ENCODE measurements at regions not wholly inside any gene's neighbourhood (a gene's known extent, or its start where the extent isn't known, plus 50 kb on each side); places are given as distances from the start of the nearest gene placed in this dataset.
"Not testable (repeated sequence)": the region's sequence is repeated elsewhere in the genome, so short reads cannot be mapped to it uniquely, and the experiment has no call there.

DNA sequence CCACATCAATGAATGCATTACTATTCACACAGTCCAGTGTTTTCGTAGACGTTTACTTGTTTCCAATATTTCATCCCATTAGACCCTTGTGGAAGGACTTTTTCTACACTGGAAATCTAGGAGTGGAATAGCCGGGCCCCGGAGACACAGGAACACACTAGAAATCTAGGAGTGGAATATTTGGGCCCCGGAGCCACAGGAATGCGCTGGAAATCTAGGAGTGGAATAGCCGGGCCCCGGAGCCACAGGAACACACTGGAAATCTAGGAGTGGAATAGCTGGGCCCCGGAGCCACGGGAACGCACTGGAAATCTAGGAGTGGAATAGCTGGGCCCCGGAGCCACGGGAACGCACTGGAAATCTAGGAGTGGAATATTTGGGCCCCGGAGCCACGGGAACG lies 322.6 kb downstream of the THBS2 start:
- not testable (repeated sequence) for DNase-seq

DNA sequence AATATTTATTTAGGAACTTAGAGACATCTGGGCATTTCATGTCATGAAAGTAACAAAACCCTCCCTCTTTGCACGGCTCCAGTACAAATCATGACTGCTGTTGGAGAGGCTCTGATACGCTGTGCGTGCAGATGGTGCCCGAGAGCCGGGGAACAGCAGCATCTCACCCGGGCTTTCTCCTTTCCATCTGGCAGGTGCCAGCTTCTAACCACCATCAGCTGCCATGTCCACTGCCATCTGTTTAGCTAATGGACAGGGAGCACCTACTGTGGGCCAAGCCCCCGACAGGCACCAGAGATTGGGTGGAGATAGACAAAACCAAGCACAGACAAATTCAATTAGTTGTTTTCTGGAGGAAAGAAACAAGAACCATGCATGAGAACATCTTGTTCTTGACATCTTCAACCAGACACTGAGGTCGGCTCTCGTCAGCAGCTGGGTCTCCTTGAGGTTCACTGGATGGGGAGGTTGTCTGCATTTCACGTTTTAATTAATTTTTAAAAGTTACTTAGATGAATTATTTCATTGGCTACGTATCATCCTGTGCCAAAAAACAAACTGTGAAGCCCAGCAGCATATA lies 323.7 kb downstream of the THBS2 start:
- no peak for DNase-seq

DNA sequence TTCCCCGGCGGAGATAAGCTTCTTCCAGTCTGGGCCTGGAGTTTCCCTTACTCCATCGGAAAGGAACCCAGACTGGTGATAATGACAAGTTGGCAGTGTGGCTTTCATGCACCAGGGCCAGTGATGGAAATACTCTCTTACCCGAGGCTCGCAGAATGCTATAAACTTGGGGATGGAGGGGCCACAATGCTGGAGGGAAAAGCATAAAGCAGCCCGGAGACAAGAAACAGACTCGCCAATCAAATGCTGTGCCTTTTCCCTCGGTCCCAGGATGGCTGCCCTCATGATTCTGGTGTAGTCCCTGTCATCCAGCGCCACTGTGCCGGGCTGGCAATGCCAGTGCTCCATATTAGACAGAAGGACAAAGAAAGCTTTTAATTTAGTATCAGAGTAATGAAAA lies 325.6 kb downstream of the THBS2 start:
- no peak for DNase-seq

DNA sequence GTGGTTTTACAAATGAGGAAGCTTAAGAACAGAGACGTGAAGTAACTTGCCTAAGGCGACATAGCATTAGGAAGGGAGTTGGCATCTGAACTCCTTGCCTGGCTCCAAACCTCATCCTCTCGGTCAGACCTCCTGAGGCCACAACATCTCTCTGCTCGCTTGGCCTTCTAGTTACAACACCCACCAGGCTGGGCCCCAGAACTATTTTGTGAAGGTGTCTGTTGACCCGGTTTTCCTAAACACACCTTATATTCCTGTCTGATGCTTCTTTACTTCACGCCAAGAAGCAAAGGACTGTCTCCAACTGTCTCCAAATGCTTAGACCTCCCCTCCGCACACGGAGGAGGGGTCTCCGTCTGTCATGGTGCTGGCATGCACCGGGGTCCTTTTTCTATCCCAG lies 326.6 kb downstream of the THBS2 start:
- no peak for DNase-seq

- DNase-seq: no peak
These were observed 327.3 kb downstream of the THBS2 start for GRCh38 chr6:168926306-168926705.

GRCh38 chr6:168925671-168926070 lies 328.0 kb downstream of the THBS2 start:
- no peak for DNase-seq

GRCh38 chr6:168923171-168923570 lies 330.5 kb downstream of the THBS2 start:
- no peak for DNase-seq

DNA sequence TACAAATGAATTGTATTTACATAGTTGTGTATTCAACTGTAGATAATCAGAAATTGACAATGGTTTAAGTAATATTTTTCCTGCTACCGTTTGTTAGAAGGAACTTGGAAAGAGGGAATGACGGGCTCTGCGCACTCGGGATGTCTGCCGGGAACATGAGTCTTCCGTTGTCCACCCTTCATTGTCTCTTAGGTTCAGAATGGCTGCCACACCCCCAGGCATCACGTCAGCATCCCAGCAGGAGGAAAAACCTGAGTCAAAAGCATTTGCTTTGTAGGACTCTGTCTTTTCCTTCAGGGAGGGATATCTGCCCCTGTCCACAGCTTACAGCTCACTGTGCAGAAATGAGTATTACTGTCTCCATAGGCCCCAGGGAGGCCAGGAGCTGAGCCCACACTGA lies 331.2 kb downstream of the THBS2 start:
- no peak for DNase-seq

DNA sequence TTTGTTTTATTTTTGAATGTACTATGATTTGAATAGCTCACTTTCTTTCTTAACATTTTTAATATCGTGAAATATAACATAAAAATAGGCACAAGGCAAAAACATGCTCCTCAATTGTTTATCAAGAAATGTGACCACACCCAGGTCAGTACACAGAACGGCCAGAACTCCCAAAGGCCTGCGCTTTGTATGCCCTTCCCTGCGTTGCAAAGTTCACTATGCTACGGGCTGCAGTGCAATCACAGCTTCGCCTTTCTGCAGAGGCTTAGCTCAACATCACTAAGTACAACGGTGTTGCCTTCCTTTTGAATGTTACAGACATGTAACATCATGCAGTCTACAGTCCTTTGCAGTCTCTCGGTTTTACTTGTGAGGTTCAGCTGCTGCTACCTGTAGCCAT lies 333.4 kb downstream of the THBS2 start:
- DNase-seq: no peak

DNA sequence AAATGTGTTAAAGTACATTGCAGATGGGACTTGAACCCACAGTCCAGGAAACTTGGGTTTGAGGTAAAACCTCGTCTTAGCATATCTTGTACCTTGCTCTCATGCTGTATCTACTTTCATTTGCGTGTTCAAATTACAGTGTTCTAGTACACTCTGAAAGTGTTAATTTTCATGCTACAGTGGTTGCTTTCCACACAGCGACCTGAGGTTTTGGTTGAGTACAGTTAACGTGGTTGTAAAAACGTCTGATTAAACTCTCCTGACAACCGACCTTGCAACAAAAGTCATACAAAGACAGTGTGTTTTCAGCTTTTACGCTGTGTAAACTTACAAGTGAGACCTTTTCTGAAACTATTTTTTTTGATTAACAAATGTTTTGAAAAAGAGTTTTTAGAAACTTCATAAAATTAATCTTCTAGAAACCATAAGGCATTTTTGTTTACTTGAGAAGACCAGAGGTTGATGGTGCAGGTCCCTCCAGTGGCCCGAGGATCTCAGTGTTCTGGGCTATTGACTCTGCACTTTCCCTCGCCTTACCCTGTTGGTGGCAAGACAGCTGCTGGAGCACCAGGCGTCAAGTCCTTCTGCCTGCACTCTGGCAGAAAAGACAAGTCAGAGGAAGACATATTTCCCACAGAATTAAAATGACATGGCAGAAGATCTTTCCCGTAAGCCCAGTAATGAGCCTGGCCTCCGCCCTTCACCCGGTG lies 334.0 kb downstream of the THBS2 start:
- no peak for DNase-seq

GRCh38 chr6:168916576-168917211 lies 337.0 kb downstream of the THBS2 start:
- DNase-seq: peak; percentile 80

DNA sequence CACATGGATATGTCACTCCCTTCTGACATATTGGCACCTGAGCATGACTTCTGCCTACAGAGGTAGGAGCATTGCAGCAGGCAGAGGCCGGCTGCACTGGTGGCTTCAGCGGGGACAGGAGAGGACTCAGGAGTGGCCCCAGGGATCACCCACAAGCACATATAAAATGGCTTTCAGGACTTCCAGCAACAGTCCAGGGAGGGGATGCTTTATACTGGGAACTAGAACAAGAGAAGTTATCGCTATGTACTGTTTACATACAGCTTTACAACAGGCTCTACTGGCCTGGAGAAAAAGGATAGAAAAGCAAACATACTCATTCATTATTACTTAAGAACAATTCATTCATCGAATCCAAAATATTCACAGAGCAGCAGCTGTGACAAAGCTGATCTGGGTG lies 337.8 kb downstream of the THBS2 start:
- DNase-seq: no peak

- DNase-seq: no peak
These were observed 338.4 kb downstream of the THBS2 start for GRCh38 chr6:168915242-168915641.

DNA sequence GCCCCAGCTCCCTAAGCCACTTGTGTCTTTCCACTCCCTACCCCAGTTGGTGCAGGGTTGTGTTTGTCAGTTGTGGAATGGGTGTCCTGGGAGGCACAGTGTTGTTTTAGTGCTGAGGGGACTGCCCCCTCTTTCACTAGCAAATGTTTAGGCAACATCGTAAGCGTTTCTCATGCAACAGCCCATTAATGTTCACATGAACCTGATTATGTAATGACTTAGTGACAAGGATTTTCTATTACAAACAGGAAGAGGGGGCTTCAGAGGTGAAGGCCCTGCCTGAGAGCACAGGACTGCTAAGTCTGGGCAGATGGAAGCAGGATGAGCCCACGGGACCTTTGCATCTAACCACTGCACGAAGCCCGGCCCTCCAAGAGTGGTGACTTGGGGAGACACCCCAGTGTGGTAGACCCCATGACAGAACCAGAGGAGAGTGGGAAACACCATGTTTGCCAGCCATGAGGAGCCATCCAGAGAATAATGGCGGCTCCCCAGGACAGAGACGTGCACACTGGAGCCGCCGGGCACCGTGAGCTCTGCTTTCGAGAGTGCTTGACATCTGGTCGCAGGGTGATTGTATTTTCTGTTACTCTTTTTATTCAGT lies 339.7 kb downstream of the THBS2 start:
- no peak for DNase-seq

GRCh38 chr6:168913231-168913865 lies 340.3 kb downstream of the THBS2 start:
- DNase-seq: not testable (repeated sequence)

GRCh38 chr6:168909288-168909687 lies 344.4 kb downstream of the THBS2 start:
- DNase-seq: no peak

DNA sequence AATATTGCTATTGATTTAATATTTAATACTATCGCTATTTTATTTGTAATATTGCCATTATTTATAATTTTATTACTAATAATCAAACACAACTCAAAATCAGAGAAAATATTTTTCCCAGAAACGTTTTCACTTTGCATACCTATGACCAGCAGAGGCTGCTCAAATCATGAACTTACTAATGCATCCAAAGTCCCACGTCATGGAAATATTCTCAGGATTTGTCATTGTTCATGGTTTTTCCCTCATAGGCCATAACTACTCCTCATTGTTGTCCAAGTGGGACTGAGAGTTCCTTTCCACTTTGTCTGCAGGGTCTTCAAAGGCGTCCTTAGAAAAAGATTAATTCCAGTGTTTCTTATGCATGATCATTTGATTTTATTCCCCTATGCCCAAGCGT lies 344.8 kb downstream of the THBS2 start:
- DNase-seq: no peak

DNA sequence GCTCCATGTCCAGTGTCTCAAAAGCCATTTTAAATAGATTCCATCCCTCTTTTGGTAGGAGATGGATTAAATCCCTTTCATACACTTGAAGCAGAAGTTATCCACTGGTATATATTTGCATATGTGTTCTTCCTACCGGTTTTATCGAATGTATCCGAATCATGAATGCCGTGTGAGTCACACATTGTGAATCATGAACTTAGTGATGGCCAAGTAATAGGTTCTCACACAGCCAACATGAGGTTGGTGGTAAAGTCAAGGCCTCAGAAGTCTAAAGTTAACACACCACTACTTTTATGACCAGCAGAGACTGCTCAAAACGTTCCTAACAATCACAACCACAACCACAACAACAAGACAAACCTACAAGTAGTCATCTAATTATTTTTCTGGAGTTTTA lies 345.5 kb downstream of the THBS2 start:
- DNase-seq: no peak

- DNase-seq: no peak
These were observed 347.3 kb downstream of the THBS2 start for GRCh38 chr6:168906391-168906790.

DNA sequence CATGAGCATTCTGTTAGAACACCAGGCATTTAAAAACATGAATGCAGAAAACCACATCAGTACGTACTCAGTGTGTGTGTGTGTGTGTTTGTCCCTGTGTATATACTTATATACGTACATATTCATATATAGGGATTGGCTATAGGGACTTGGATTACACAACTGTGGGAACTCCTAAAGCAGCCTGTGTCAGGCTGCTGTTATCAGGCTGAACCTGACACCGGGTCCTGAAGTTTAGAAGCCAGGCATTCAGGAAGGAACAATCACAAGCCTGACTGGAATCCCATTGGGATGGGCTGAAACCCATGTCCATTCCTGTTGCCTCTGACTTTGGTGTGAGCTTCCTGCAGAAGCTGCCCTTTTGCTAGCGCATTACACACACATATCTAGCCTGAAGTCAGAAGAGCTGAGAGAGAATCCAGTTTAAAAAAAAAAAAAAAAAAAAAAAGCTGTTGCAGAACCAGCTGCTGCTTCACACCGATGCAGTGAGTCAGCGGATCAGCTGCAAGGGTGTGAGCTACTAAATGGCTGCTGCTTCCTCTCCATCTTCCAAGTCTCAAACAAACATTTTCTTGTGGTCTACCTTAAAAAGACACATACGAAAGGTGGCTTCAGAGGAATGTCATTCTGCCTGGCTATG lies 348.1 kb downstream of the THBS2 start:
- no peak for DNase-seq

GRCh38 chr6:168903613-168904345 lies 349.9 kb downstream of the THBS2 start:
- DNase-seq: no peak

GRCh38 chr6:168902075-168902474 lies 351.6 kb downstream of the THBS2 start:
- DNase-seq: no peak

Data from femur (tissue), 1 donor.